Thyroid gland (tissue), 4 donors: ENCODE measurements at regions not wholly inside any gene's neighbourhood (a gene's known extent, or its start where the extent isn't known, plus 50 kb on each side); places are given as distances from the start of the nearest gene placed in this dataset.

Experiments used
- DNase-seq, 2 donors: peaks; one replicate each; pipeline ENCODE4 v3.0.0-alpha.2; 2019
- H3K27ac ChIP-seq, 3 donors: fragments of 200-600 bp; sonication (generic); 1 replicate in 2 of 3; 2 replicates in 1 of 3; pipeline ENCODE4 v1.5.1; 2016 to 2019; ENCODE audit warnings: mild to moderate bottlenecking in 1 of 3, moderate library complexity in 1 of 3
- H3K27me3 ChIP-seq: fragments of 200-600 bp; sonication (generic); one replicate; pipeline ENCODE4 v1.5.1; 2019
- H3K36me3 ChIP-seq, 2 donors: fragments of 200-600 bp; sonication (generic); one replicate each; pipeline ENCODE4 v1.5.1; 2016 to 2019
- H3K4me1 ChIP-seq, 2 donors: fragments of 200-600 bp; sonication (generic); one replicate each; pipeline ENCODE4 v1.5.1; 2017 to 2019
- H3K4me3 ChIP-seq, 3 donors: fragments of 200-600 bp; sonication (generic); replicated peaks in 1 of 3; 1 replicate in 2 of 3; 2 replicates in 1 of 3; pipeline ENCODE4 v1.5.1; 2016; ENCODE audit warnings: mild to moderate bottlenecking in 1 of 3
- H3K9me3 ChIP-seq: fragments of 200-600 bp; sonication (generic); one replicate; pipeline ENCODE4 v1.5.1; 2017
- CTCF ChIP-seq, 6 experiments: fragments of 200-600 bp in 3 of 6; fragments of 450-650 bp in 3 of 6; sonication (generic) in 3 of 6; IDR thresholded peaks; one replicate each; pipeline ENCODE4 v1.5.1; 2016 to 2019; ENCODE audit warnings: antibody characterized with exemption in 6 of 6, mild to moderate bottlenecking in 2 of 6, inconsistent platforms in 1 of 6, moderate library complexity in 1 of 6
- POLR2A ChIP-seq, 2 donors: fragments of 450-650 bp; IDR thresholded peaks; one replicate each; pipeline ENCODE4 v1.6.1; 2017; ENCODE audit warnings: antibody characterized with exemption in 2 of 2, mild to moderate bottlenecking in 2 of 2, moderate library complexity in 1 of 2
- WGBS, 2 donors: methylation state at CpG; one replicate each; pipeline ENCODE4 v1.1.5; 2017; 5-methylcytosine and 5-hydroxymethylcytosine counted together
- intact Hi-C: fragments of 100-400 bp; cut with DNase I; formaldehyde crosslinking; loops from one replicate; pipeline ENCODE4 v1.15.1; 2023

DNA sequence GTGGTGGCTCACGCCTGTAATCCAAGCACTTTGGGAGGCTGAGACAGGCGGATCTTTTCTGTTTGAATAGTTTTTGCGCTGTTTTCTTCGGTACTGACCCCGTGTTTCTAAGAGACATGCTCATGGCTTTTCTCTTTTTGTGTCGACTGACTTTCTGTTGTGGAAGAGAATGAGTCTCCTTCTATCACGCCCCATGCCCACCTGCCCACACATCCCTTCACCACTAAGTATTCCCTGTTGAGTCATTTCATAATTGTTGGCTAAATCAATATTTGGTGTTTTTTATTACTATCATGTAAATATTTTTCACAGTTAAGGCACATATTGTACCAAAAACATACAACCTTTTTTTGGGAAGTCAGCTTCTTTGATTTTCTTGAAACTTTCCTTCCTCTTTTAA is 198.8 kb upstream of the TWIST2 start:
- H3K27me3 ChIP-seq = no peaks in the 10 kb centered on the region
- no peak for DNase-seq
- TF ChIP-seq CTCF (IDR thresholded peaks at IDR 0.05) (no peak), POLR2A (IDR thresholded peaks at IDR 0.05) (no peak)
- H3K4me3 ChIP-seq = no peak overlapping the region
- H3K27ac ChIP-seq = no peak overlapping the region
- intact Hi-C loops = no loop called here
- whole genome bisulfite sequencing, 2 donors = 93 to 95% methylated on average over 7 of the region's 7 CpGs
- no peaks in the 10 kb centered on the region for H3K9me3 ChIP-seq
- H3K4me1 ChIP-seq = no peaks in the 10 kb centered on the region
- no peaks in the 10 kb centered on the region for H3K36me3 ChIP-seq

- H3K9me3 ChIP-seq = no peaks in the 10 kb centered on the region
- WGBS, 2 donors = 94 to 95% methylated on average over 9 to 10 of the region's 10 CpGs
- DNase-seq = no peak
- no peak overlapping the region for H3K4me3 ChIP-seq
- no peaks in the 10 kb centered on the region for H3K4me1 ChIP-seq
- TF ChIP-seq POLR2A (IDR thresholded peaks at IDR 0.05) (no peak), CTCF (IDR thresholded peaks at IDR 0.05) (no peak)
- H3K27ac ChIP-seq = no peak overlapping the region
- no peaks in the 10 kb centered on the region for H3K36me3 ChIP-seq
- H3K27me3 ChIP-seq = no peaks in the 10 kb centered on the region
- intact Hi-C loops = no loop called here
These were observed 197.9 kb upstream of the TWIST2 start for GRCh38 chr2:238649936-238650518.

- H3K9me3 ChIP-seq = no peaks in the 10 kb centered on the region
- no peak overlapping the region for H3K4me3 ChIP-seq
- no peak for TF ChIP-seq POLR2A (IDR thresholded peaks at IDR 0.05)
- TF ChIP-seq CTCF (IDR thresholded peaks at IDR 0.05) = no peak
- intact Hi-C loops = no loop called here
- H3K36me3 ChIP-seq = no peaks in the 10 kb centered on the region
- DNase-seq = no peak
- no peaks in the 10 kb centered on the region for H3K4me1 ChIP-seq
- WGBS, 2 donors = 85 to 91% methylated on average over 5 of the region's 5 CpGs
- no peaks in the 10 kb centered on the region for H3K27me3 ChIP-seq
- H3K27ac ChIP-seq = no peak overlapping the region
These were observed 197.3 kb upstream of the TWIST2 start for GRCh38 chr2:238650536-238650935.

GRCh38 chr2:238651306-238652052 is 196.4 kb upstream of the TWIST2 start:
- DNase-seq = no peak
- Histone ChIP-seq H3K36me3 (no peaks in the 10 kb centered on the region), H3K4me3 (no peak overlapping the region), H3K27me3 (no peaks in the 10 kb centered on the region), H3K27ac (no peak overlapping the region), H3K4me1 (no peaks in the 10 kb centered on the region), H3K9me3 (no peaks in the 10 kb centered on the region)
- 74 to 83% methylated on average over 5 of the region's 5 CpGs for WGBS, 2 donors
- TF ChIP-seq CTCF (IDR thresholded peaks at IDR 0.05) (no peak), POLR2A (IDR thresholded peaks at IDR 0.05) (no peak)
- intact Hi-C loops = no loop called here

DNA sequence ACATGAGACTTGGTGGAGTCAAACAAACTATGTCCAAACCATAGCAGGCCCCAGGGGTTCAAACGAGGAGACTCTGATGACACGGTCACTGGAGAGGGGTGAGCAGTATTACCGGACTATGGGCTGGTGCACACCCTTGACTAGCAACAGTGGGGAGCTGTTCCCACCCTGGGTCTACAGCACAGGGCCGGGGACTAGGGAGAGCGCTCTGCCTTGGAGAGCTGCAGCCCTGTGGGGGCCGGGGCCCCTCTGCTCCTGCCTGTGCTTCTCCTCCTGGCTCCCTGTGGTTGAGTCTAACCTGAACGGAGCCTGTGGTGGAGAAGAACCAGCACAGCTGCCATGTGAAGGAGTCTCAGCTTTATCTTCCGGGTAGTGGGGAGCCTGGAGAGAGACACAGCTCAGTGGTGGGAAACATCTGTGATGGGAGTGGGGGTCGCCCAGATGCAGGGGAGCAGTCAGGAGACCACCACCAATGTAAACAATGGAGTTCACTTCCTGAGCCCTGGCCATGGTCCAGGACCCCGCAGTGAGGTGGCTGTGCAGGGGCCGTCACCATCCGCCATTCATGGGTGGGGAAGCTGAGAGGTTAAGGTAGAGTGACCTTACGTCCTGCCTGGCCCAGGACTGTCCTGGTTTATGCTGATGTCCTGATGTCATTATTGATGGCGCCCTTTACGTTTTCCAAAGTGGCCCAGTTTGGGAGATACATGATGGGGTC is 195.7 kb upstream of the TWIST2 start:
- no peaks in the 10 kb centered on the region for H3K9me3 ChIP-seq
- intact Hi-C loops = no loop called here

More for the DNA sequence above, 195.7 kb upstream of the TWIST2 start:
- no peaks in the 10 kb centered on the region for H3K27me3 ChIP-seq
- no peaks in the 10 kb centered on the region for H3K4me1 ChIP-seq
- H3K36me3 ChIP-seq = no peaks in the 10 kb centered on the region
- no peak for DNase-seq
- TF ChIP-seq CTCF (IDR thresholded peaks at IDR 0.05) = no peak
- no peak for TF ChIP-seq POLR2A (IDR thresholded peaks at IDR 0.05)
- WGBS, 2 donors = 92% methylated on average over 13 to 14 of the region's 15 CpGs
- H3K4me3 ChIP-seq = no peak overlapping the region
- no peak overlapping the region for H3K27ac ChIP-seq
